Stimulated activated naive CD8-positive, alpha-beta T cell treated with anti-CD3 and anti-CD28 coated beads, Interleukin-15, Interleukin-2, amounts not matched to agents 100 U/mL and 50 U/mL, for 24 hours (primary cell): ENCODE measurements at regions not wholly inside any gene's neighbourhood (a gene's known extent, or its start where the extent isn't known, plus 50 kb on each side); places are given as distances from the start of the nearest gene placed in this dataset.

Experiments
- ATAC-seq: fragments of 150-1000 bp; cut with Tn5 transposase; one replicate; pipeline ENCODE4 v1.10.0; 2021
- DNase-seq: peaks from one replicate; pipeline ENCODE4 v3.0.0; 2021

- DNase-seq (no peak), ATAC-seq (no peak)
These were observed 238.7 kb upstream of the SNX7 start for GRCh38 chr1:98422816-98423215.

- ATAC-seq: no peak
These were observed 240.5 kb upstream of the SNX7 start for GRCh38 chr1:98421085-98421435.

DNA sequence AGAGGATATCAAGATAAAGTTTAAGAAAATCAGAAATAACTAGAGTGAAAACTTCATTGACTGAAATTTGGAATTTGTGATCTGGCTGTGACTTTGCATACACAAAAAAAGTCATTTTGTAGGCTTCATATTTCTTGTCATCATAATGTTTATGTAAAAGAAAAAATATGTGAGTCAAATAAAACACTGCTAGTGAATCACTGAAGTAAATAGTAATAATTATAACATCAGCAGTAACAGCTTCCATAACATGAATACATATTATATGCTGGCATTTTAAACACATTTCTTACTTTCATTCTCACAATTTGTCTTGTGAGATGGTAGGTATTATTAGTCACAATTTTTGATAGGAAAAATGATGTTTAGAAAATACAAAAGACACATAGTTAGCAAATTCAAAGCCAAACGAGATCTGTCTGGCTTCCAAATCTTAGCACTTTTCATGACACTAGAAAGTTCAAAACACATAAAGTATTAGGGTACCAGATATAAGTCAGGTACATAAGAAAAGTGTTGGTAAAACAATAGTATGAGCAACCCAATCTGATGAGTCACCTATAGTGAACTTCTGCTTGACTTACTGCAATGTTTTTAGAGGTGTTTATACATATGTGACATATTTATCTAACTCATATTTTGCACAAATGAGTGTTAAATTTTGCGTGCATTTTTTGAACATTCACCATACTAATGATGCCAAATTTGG lies 241.0 kb upstream of the SNX7 start:
- ATAC-seq: no peak

More at GRCh38 chr1:98421085-98421435, 240.5 kb upstream of the SNX7 start:
- DNase-seq: no peak

GRCh38 chr1:98417820-98418219 lies 243.7 kb upstream of the SNX7 start:
- ATAC-seq (no peak), DNase-seq (no peak)

More for the DNA sequence above, 241.0 kb upstream of the SNX7 start:
- no peak for DNase-seq

- ATAC-seq (no peak), DNase-seq (no peak)
These were observed 251.4 kb upstream of the SNX7 start for GRCh38 chr1:98410082-98410481.

GRCh38 chr1:98406352-98407088 lies 255.0 kb upstream of the SNX7 start:
- no peak for DNase-seq
- no peak for ATAC-seq

DNA sequence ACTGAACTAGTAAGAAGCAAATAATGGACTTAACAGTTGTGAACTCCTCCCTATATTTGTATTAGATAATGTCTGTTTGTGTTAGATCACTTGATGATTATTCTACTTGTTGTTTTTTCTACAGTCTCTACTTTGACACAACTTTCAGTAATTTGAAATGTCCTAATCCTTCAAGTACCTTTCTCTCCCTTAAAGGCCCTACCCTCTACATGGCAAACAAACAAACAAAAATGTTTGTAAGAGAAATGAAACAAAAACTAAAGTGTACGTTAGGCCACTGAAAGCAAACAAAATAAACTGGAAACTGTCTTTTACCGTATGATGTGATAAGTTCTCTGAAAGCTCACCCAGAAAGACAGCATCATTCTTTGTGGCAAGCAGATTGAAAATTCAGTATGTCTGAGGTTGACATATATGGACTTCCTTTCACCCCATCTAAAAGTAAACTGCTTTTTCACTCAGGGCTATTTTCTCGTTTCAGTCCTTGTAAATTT lies 255.9 kb upstream of the SNX7 start:
- no peak for ATAC-seq
- DNase-seq: no peak

DNA sequence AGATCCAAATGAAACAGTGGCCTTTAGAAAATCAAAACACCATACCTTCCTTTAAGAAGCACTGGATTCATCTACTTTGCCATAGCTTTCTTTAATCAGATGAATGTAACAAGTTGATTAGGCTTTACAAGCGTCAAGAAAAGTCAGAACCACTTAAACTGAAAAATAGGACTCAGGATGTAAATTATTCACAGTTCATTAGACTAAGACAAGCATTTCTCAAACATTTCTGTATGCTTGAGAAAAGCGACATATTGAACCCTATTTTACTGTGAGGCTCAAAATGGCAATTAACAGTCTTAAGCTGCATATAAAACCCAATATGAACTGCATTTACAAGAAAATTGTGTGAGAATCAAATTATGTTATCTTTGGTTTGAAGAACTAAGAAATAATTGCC lies 256.7 kb upstream of the SNX7 start:
- DNase-seq (no peak), ATAC-seq (no peak)

DNA sequence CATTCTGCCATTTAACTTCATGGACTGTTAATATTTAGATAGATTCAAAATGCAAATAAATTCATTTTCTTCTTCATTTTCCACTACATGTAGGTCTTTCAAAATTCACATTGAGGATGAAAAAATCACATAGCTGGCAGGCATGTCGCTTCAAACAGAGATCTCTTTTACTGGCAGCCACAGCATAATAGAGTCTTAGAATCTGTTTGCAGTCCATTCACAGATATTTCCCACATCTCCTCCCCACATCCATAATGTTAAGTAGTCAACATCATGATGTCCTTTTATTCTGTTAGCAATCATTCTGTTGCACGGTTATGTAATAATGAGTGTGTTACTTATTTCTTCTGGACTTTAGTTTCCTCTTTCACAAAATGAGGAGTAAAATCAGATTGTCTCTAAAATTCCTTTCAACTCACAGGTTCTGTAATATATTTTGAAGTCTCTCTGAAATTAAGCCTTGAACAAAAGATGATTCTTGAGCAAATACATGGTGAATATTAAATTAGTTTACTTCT lies 257.5 kb upstream of the SNX7 start:
- ATAC-seq (no peak), DNase-seq (no peak)

GRCh38 chr1:98402860-98403259 lies 258.7 kb upstream of the SNX7 start:
- no peak for DNase-seq

DNA sequence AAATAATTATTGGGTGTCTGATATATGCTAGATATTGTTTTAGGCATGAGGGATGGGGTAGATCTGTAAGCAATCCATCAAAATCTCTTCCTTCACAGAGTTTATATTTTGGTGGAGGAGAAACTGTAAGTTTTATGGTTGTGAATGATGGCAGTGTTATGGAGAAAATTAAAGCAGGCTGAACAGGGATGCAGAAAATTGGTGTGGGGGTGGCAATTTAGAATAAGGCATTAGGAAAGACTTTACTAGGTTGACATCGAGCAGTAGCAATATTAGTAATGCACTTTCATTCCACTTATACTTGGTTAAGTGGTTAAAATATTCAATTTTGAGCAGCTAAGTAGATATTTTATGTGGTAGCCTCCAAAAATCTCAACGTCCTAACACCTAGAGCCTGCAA lies 261.1 kb upstream of the SNX7 start:
- ATAC-seq (no peak), DNase-seq (no peak)

More at GRCh38 chr1:98402860-98403259, 258.7 kb upstream of the SNX7 start:
- ATAC-seq: no peak

DNA sequence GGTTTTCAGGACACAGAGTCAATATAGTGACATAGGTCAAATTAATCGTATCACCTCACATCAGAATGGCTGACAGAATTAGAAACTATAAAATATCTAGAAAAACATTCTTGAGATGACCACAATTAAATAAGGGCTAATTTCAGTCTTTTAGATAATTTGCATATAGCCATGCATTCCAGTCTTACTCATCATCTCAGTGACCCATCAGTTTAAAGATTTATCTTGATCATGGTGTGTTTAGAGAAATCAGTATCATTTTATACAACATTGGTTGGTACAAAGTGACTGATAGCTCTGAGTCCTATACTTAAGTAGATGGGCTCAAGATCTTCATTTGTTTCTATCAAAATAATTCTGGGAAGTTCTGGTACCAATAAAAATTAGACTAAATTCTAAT lies 262.3 kb upstream of the SNX7 start:
- DNase-seq (no peak), ATAC-seq (no peak)

DNA sequence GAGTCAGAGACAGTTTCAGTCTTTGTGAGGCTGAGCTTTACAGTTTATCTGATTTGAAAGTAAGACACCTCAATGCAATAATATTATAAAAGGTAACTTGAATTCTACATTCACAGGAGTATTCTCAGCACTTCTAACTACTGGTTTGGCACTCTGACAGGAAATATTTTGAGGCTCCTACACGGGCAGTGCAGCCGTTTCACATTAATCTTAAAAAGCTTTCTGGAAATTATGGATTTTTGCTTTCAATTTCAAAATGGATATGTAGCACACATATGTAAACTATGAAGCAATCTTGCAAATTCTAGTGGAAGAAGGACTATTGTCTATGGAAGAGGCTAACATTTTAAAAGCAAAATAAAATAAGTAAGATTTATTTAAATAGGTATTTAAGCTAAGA lies 262.9 kb upstream of the SNX7 start:
- no peak for DNase-seq
- ATAC-seq: no peak

GRCh38 chr1:98398092-98398491 lies 263.4 kb upstream of the SNX7 start:
- ATAC-seq: no peak
- DNase-seq: no peak

- no peak for ATAC-seq
These were observed 267.8 kb upstream of the SNX7 start for GRCh38 chr1:98393719-98394118.

GRCh38 chr1:98391175-98391574 lies 270.3 kb upstream of the SNX7 start:
- ATAC-seq: no peak
- DNase-seq: no peak

More at GRCh38 chr1:98393719-98394118, 267.8 kb upstream of the SNX7 start:
- no peak for DNase-seq

DNA sequence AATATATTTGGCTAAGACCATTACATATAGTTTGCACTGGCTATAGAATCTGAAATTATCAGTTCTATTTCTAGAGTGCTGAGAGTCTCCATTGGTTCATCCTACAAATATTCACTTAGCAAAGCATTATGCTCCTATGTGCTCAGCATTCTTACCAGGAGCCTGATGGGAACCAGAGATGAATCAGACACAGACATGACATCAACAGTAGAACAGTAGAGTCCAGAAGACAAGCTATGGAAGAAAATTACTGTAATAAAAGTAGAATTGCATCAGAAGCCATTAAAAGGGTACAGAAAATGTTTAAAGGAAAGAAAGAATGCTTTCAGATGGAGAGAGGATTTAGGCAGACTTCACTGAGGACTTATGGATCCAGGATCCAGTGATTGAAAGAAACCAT lies 271.7 kb upstream of the SNX7 start:
- ATAC-seq (no peak), DNase-seq (no peak)

DNA sequence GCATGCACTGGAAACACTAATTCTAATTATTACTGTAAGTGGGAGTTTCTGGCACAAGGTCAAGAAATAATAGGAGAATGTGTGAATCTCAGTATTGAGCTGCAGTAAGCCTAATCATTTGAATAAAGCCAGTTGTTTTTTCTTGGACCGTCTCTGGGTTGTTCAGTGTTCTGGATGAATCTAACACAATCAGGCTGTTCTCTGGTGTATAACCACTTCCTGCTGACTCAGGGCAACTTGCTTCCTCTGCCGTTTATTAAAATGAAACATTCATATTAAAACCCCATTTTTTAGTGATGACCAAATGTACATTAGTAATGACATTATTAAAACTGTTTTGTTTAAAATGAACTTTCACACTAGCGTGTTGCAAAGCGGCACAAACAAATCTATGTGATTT lies 273.1 kb upstream of the SNX7 start:
- ATAC-seq: peak; percentile 65
- no peak for DNase-seq

DNA sequence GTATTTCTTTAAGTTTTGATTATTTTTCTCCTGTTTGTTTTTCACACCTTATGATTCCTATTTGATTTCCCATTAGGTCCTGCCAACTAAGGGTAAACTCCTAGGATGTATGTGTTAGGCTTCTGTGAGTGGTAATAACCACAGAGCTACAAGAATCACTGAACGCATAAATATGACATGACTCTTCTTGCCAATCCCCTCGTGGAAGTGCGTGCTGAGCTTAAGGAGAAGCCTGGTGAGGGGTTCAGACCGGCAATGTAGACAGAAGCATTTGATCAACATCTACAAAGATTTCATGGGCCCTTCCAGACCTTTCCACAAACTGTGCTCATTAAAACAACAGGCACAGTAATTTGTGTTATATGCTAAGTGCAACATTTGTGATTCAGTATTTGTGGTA lies 273.8 kb upstream of the SNX7 start:
- no peak for ATAC-seq
- no peak for DNase-seq

DNA sequence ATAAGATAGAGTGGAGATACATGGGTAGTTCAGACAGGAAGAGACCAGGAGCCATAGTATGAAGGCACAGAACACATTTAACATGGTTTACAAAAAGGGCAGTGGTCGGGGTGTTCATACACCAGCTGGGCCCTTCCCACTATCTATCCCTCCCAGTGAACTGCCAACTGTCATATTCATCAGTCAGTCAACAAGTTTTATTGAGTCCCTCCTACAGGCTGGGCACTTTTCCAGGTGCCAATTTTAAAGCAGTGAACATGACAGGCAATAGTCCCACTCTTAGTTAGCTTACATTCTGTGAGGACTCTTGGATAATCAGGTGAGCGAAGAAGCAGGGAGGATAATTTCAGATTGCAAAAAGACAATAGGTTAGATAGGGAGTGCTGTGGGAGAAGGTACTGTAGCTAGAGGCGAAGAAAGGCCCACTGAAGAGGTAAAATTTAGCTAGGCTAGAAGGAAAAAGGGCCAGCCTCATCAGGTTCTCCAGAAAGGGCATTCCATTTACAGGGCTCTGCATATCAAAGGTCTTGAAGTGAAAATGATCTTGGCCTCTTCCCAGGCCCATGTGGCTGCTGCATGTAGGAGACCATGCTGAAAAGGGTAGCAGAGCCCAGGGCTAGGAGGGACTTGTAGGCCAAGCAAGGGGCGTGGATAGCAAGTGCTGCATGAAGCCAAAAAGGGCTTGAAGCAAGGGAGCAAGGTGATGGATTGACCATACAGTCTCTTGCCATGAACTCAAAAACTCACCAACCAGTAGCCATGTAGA lies 274.7 kb upstream of the SNX7 start:
- ATAC-seq (no peak), DNase-seq (no peak)

GRCh38 chr1:98385652-98386051 lies 275.9 kb upstream of the SNX7 start:
- DNase-seq: no peak

GRCh38 chr1:98384461-98385141 lies 276.9 kb upstream of the SNX7 start:
- ATAC-seq: no peak
- DNase-seq: no peak

More at GRCh38 chr1:98385652-98386051, 275.9 kb upstream of the SNX7 start:
- no peak for ATAC-seq
